ENCODE measurements at regions not wholly inside any gene's neighbourhood (a gene's known extent, or its start where the extent isn't known, plus 50 kb on each side); places are given as distances from the start of the nearest gene placed in this dataset.

DNA sequence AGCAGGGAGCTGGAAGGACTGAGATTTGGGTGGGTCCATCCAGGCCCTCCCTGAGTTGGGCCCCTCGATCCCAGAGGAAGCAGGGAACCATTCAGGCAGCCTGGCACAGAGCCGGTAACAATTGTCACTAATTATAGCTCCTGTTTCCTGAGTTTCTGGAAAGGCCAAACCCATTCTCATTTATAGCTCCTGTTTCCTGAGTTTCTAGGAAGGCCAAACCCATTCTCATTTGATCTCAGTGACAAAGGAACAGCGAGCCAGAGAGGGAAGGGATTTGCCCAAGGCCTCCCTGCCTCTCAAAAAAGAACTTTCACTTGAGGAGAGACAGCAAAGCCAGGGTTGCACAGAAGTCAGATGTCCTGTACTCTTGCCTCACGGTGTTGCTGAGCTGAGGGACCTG, 521.9 kb downstream of the TYW1 start:
- ATAC-seq (replicated peaks in 6 of 8): peak in 1 of 8 experiments; percentile 7
- WGBS, 10 experiments: 0 to 80% (median 36%) methylated on average over 1 to 3 of the region's 4 CpGs; no CpG with 5 or more reads in 4 of the 10 experiments
- in situ Hi-C loops (cut with MboI; ENCODE audit: low pct_unique_long_range_greater_than_20kb in 2 of 9, low sequenced_read_pairs in 9 of 9, unreplicated experiment in 9 of 9): no loop called here
- Histone ChIP-seq H3K4me1 (replicated peaks in 1 of 2) (peaks cover 0 to 3% of the 10 kb centered on the region in 2 donors), H3K27ac (no peak overlapping the region), H3K4me3 (no peak overlapping the region)

DNA sequence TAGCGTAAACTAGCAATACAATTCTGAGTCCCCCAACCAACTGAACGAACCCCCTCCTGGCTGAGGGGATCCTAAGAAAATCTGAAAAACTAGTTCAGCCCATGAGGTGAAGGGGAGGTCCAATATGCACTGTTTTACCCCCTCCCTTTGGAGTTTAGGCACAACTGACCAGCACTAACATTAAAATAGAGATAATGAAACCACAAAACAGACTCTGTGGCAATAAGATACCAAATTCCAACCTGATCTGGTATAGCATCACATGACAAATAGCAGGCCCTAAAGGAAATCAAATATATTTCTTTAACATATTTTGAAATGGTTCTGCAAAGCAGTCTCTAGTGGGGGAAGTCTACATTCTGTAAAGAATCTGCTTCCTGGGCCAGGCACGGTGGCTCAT, 522.5 kb downstream of the TYW1 start:
- no peak for ATAC-seq (replicated peaks in 6 of 8)
- H3K4me1 ChIP-seq (replicated peaks in 1 of 2): peaks cover 0 to 3% of the 10 kb centered on the region in 2 donors
- in situ Hi-C loops (cut with MboI; ENCODE audit: low pct_unique_long_range_greater_than_20kb in 2 of 9, low sequenced_read_pairs in 9 of 9, unreplicated experiment in 9 of 9): no loop called here
- H3K27ac ChIP-seq: no peak overlapping the region
- no peak overlapping the region for H3K4me3 ChIP-seq
- 0 to 83% (median 67%) methylated on average over 1 to 3 of the region's 3 CpGs; no CpG with 5 or more reads in 3 of the 10 experiments for WGBS, 10 experiments

DNA sequence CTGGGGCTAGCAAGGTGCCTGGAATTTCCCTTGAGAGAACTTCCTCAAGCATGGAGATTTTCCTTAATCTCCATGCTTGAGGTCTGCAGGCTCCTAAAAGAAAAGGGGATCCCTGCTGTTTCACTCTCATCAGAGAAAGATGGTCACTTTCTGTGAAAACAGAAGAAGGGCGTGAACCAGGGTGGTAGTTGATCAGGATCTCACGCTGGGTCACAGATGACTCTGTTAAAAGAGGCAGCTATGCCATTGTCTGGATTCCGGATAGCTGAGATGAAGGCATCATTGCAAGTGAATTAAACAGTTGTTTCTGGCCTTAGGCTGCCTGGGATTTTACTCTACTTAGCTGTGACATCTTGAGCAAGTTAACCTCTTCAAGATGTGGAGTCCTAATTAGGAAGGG, 525.9 kb downstream of the TYW1 start:
- 0 to 90% (median 30%) methylated on average over 1 to 3 of the region's 3 CpGs; no CpG with 5 or more reads in 3 of the 10 experiments for WGBS, 10 experiments
- Histone ChIP-seq H3K4me3 (no peak overlapping the region), H3K4me1 (replicated peaks in 1 of 2) (peaks cover 0 to 3% of the 10 kb centered on the region in 2 donors), H3K27ac (no peak overlapping the region)
- in situ Hi-C loops (cut with MboI; ENCODE audit: low pct_unique_long_range_greater_than_20kb in 2 of 9, low sequenced_read_pairs in 9 of 9, unreplicated experiment in 9 of 9): no loop called here
- no peak for ATAC-seq (replicated peaks in 6 of 8)

DNA sequence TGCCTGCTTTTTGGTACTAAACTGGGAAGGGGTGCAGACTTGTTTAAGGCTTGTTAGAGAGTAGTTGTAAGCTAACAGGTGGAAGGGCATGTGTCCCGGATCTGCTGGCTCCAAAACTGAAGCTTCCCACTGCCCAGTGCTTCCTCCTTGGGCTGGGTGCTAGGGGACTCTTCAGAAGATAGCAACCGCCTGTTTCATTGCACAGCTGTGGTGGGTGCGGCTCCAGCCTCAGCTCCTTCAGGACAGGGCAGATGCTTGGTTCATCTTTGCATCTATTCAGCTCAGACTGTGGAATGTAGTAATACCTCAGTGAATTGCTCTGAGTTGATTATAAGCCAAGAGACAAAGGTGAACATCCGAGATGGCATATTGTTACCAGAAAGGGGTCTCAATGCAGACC, 527.1 kb downstream of the TYW1 start:
- in situ Hi-C loops (cut with MboI; ENCODE audit: low pct_unique_long_range_greater_than_20kb in 2 of 9, low sequenced_read_pairs in 9 of 9, unreplicated experiment in 9 of 9): no loop called here
- Histone ChIP-seq H3K27ac (no peak overlapping the region), H3K4me3 (no peak overlapping the region), H3K4me1 (replicated peaks in 1 of 2) (peaks cover 0 to 3% of the 10 kb centered on the region in 2 donors)
- peak in 1 of 8 experiments; percentile 71 for ATAC-seq (replicated peaks in 6 of 8)
- WGBS, 10 experiments: 0 to 87% (median 50%) methylated on average over 1 to 4 of the region's 4 CpGs; no CpG with 5 or more reads in 2 of the 10 experiments

DNA sequence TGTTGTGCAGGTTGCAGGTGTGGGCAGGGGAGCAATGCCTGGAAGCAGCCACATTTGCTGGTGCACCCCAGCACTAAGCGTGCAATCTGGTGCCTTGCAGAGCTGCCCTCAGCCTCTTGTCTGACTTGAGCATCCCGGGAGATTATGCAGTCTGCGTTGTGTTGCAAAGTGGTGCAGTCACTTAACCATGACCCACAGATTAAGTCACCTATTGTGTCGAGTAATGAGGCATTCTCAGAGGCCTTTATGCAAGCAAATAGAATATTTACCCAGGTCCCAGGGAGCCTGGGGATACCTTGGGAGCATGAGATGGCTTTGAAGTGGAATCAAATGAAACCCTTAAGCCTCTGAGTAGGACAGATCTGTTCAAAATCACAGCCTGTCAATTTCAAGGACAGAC, 529.0 kb downstream of the TYW1 start:
- H3K4me3 ChIP-seq: no peak overlapping the region
- no peak overlapping the region for H3K27ac ChIP-seq
- in situ Hi-C loops (cut with MboI; ENCODE audit: low pct_unique_long_range_greater_than_20kb in 2 of 9, low sequenced_read_pairs in 9 of 9, unreplicated experiment in 9 of 9): no loop called here
- 0 to 33% (median 0%) methylated on average over 1 to 4 of the region's 4 CpGs; no CpG with 5 or more reads in 2 of the 10 experiments for WGBS, 10 experiments
- no peaks in the 10 kb centered on the region for H3K4me1 ChIP-seq (replicated peaks in 1 of 2)
- peak in 4 of 8 experiments; percentile 25 to 63 (median 54) for ATAC-seq (replicated peaks in 6 of 8)

DNA sequence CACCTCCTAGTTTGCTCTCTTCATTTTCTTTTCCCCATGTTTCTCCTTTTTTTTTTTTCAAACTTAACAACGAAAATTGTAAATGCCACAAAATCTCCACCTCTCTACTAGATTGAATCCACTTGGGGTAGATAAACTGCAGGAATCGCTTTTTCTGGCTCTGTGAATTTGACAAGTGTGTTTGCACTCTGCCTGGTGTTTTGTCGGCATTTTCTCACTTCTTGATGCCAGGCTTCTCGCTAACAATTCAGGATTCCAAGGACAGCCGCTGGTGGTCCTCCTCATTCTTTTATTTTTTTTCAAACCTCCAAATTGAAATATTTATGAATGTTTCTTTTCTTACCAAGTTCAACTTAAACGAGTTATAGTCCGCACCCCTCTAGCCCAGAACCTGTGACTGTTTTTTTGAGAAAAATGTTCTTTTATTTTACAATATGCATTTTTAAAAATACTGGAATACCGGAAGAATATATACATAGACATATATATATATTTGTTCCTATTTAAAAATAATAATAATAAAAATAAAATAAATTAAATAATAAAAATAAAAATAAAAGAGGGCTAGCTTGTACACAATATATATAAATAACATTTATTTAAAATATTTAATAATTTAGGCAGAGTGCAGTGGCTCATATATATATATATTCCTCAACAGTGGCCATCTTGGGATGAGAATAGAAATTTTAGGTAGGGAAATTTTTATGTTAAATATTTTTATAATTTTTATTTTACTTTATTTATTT, 538.8 kb downstream of the TYW1 start:
- in situ Hi-C loops (cut with MboI; ENCODE audit: low pct_unique_long_range_greater_than_20kb in 2 of 9, low sequenced_read_pairs in 9 of 9, unreplicated experiment in 9 of 9): no loop called here
- Histone ChIP-seq H3K4me1 (replicated peaks in 1 of 2) (no peaks in the 10 kb centered on the region), H3K27ac (no peak overlapping the region), H3K4me3 (no peak overlapping the region)
- WGBS, 10 experiments: 25 to 91% (median 75%) methylated on average over 6 to 8 of the region's 8 CpGs
- ATAC-seq (replicated peaks in 6 of 8): no peak

DNA sequence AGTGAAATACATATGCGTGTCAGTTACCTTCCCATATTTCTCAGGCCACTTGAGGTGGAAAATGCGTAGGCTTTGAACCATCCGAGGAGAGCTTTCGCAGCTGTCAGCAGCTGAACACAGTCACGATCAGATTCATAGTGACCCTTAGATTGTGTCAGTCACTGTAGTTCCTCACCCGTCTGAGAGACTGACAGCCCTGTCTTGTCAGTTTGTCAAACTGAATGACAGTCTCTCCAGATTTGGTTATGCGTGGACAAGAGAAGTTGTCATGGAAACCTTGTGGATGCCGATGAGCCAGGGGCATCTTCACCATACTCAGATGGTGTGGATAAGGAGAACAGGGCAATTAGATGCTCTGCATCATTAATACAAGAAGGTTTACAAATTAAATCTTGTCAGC, 546.3 kb downstream of the TYW1 start:
- no peak for ATAC-seq (replicated peaks in 6 of 8)
- Histone ChIP-seq H3K4me3 (no peak overlapping the region), H3K4me1 (replicated peaks in 1 of 2) (peaks cover 6 to 15% of the 10 kb centered on the region in 2 donors), H3K27ac (no peak overlapping the region)
- in situ Hi-C loops (cut with MboI; ENCODE audit: low pct_unique_long_range_greater_than_20kb in 2 of 9, low sequenced_read_pairs in 9 of 9, unreplicated experiment in 9 of 9): no loop called here
- WGBS, 10 experiments: 17 to 100% (median 80%) methylated on average over 2 to 7 of the region's 8 CpGs; no CpG with 5 or more reads in 3 of the 10 experiments

DNA sequence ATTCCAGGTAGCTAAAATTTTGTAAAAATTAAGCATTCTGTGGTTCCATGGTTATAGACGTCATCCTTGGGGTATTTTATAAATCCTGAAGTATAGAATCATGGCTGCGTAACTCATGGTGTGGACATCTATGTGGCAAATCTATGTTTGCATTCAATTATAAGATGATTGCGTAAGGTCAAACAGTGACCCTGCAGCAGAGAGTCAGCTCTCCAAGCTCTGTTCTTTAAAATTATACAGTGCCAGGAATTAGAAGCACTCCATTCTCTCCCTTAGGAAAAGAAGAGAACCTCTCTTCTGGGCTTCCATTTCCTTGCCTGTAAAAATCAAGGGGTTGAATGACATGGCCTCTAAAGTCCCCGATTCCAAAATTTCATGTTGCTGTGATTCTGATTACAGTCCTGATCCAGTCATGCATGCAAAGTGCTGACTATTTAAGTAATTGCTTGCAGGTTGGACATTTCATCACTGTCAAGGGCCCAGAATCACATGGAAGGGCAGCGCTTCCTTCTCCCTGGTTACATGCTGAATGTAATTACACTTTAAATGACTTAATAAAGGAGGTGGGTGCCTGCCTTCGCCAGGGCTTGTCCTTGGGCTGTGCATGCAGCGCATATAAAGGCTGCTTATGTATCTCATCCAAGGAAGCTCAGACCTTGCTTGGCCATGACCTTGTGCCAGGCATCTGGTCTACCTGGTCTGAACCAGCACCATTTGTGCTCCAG, 550.7 kb downstream of the TYW1 start:
- H3K4me3 ChIP-seq: no peak overlapping the region
- no peak overlapping the region for H3K27ac ChIP-seq
- peak in 4 of 8 experiments; percentile 89 to 93 (median 92) for ATAC-seq (replicated peaks in 6 of 8)
- H3K4me1 ChIP-seq (replicated peaks in 1 of 2): peaks cover 11 to 18% of the 10 kb centered on the region in 2 donors
- WGBS, 10 experiments: 0 to 93% (median 66%) methylated on average over 1 to 7 of the region's 7 CpGs
- in situ Hi-C loops (cut with MboI; ENCODE audit: low pct_unique_long_range_greater_than_20kb in 2 of 9, low sequenced_read_pairs in 9 of 9, unreplicated experiment in 9 of 9): no loop called here

DNA sequence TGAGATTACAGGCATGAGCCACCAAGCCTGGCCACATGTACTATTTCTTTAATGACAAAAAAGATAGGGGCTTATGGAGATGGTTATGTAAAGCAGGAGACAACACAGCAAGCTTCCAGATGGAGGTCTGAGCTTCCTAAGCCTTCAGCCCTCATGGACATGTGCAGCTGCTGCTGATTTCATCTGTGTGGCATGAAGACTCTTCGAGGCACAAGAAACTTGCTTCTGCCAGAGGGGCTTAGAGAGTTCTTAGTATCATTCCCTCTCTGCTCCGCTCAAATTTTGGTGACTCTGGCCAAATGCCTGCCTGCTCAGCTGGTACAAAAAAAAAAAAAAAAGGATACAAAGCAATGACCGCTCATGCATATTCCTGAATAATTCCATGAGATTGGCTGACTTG, 552.5 kb downstream of the TYW1 start:
- in situ Hi-C loops (cut with MboI; ENCODE audit: low pct_unique_long_range_greater_than_20kb in 2 of 9, low sequenced_read_pairs in 9 of 9, unreplicated experiment in 9 of 9): no loop called here
- WGBS, 10 experiments: 20 to 100% (median 80%) methylated on average over 1 to 2 of the region's 3 CpGs; no CpG with 5 or more reads in 4 of the 10 experiments
- Histone ChIP-seq H3K27ac (no peak overlapping the region), H3K4me3 (no peak overlapping the region), H3K4me1 (replicated peaks in 1 of 2) (peaks cover 11 to 18% of the 10 kb centered on the region in 2 donors)
- ATAC-seq (replicated peaks in 6 of 8): no peak

DNA sequence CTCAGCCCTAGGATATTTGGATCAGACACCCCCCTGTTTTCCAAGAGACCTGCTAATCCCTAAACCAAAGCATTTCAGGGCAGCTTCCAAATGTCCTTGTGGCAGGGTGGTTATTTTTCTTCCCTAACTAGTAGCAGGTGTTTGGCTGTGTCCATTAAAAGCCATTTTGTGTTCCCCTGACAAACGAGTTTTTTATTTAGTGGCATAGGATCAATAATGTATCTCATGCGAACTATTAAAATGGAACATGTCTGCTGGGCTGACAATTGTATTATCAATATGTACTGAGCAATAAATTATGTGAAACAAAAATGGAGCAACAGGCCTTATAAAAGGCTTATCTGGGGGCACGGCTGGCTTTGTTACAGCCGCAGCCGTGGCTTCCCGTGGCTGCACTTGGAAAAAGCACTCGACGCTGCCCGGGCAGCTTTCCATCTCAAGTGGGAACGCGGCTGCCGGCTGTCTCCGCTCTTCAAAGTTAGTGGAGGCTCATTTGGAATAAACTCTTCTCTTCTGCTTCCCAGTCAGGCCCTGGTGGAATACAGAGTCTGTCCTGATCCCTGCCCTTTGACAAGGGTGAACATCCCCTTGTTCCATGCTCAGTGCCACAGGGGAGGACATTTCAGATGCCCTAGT, 554.3 kb downstream of the TYW1 start:
- Histone ChIP-seq H3K4me3 (no peak overlapping the region), H3K27ac (no peak overlapping the region), H3K4me1 (replicated peaks in 1 of 2) (peaks cover 11 to 28% of the 10 kb centered on the region in 2 donors)
- in situ Hi-C loops (cut with MboI; ENCODE audit: low pct_unique_long_range_greater_than_20kb in 2 of 9, low sequenced_read_pairs in 9 of 9, unreplicated experiment in 9 of 9): no loop called here
- peak in 2 of 8 experiments; percentile 40 to 66 for ATAC-seq (replicated peaks in 6 of 8)
- 0 to 77% (median 57%) methylated on average over 1 to 13 of the region's 13 CpGs; no CpG with 5 or more reads in 1 of the 10 experiments for WGBS, 10 experiments

DNA sequence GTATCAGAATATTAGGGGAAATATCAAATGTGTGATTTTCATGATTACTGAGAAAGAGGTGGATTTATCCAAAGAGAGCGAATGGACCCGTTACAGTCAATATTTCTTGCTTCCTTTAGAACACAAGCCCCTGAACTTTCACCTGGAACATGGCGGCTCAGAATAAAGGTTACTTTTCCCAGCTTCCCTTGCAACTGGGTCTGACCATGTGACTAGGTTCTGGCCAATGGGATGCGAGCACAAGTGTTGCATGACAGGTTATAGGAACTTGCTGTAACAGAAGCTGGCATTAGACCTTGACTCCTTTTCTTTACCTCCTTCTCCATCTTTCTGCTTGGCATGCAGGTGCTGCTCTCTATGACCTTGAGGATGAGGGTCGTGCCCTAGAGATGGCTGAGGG, 556.1 kb downstream of the TYW1 start:
- ATAC-seq (replicated peaks in 6 of 8): no peak
- in situ Hi-C loops (cut with MboI; ENCODE audit: low pct_unique_long_range_greater_than_20kb in 2 of 9, low sequenced_read_pairs in 9 of 9, unreplicated experiment in 9 of 9): no loop called here
- peaks cover 6 to 15% of the 10 kb centered on the region in 2 donors for H3K4me1 ChIP-seq (replicated peaks in 1 of 2)
- WGBS, 10 experiments: 43 to 95% (median 59%) methylated on average over 3 to 5 of the region's 5 CpGs; no CpG with 5 or more reads in 3 of the 10 experiments
- no peak overlapping the region for H3K4me3 ChIP-seq
- H3K27ac ChIP-seq: no peak overlapping the region

DNA sequence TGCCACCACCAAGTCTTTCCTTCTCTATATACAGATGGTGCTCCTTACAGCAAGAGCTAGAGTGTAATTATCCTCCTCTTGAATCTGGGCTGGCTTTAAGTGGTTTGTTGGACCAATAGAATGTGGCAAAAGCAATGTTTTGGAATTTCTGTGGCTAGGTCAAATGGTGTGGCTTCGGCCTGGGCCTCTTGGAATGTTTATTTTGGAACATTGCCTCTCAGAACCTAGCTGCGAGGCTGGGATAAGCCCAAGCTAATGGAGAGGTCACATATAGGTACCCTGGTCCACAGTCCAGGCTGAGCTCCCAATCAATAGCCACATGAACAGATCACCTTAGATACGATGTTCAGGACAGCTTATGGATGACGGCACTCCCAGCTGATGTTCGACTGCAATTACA, 556.7 kb downstream of the TYW1 start:
- no peak for ATAC-seq (replicated peaks in 6 of 8)
- Histone ChIP-seq H3K27ac (no peak overlapping the region), H3K4me3 (no peak overlapping the region), H3K4me1 (replicated peaks in 1 of 2) (peaks cover 4 to 10% of the 10 kb centered on the region in 2 donors)
- in situ Hi-C loops (cut with MboI; ENCODE audit: low pct_unique_long_range_greater_than_20kb in 2 of 9, low sequenced_read_pairs in 9 of 9, unreplicated experiment in 9 of 9): no loop called here
- 20 to 90% (median 70%) methylated on average over 1 to 5 of the region's 5 CpGs; no CpG with 5 or more reads in 2 of the 10 experiments for WGBS, 10 experiments

DNA sequence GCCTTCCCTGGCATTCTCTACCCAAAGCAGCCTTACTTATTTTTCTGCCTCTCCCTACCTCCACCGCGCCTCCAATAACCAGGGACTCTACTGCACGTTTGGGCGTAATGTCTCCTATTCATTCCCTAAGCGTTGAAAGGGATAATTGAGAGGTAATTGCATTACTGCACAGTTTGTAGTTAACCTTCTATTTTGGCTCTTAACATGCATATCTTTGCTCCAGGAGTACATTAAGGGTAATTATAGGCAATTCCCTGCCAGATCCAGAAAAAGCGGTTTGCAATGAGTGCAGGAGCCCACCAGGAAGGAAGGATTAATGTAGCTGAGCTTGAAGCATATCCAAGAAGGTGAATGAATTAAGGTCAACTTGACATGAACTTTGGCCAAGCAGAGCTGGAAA, 558.4 kb downstream of the TYW1 start:
- Histone ChIP-seq H3K4me3 (no peak overlapping the region), H3K4me1 (replicated peaks in 1 of 2) (peaks cover 4 to 10% of the 10 kb centered on the region in 2 donors), H3K27ac (no peak overlapping the region)
- 7 to 93% (median 49%) methylated on average over 1 to 6 of the region's 6 CpGs; no CpG with 5 or more reads in 2 of the 10 experiments for WGBS, 10 experiments
- in situ Hi-C loops (cut with MboI; ENCODE audit: low pct_unique_long_range_greater_than_20kb in 2 of 9, low sequenced_read_pairs in 9 of 9, unreplicated experiment in 9 of 9): no loop called here
- ATAC-seq (replicated peaks in 6 of 8): no peak

All from motor neuron (in vitro differentiated cells).